Spleen (tissue), 11 donors: ENCODE measurements at regions not wholly inside any gene's neighbourhood (a gene's known extent, or its start where the extent isn't known, plus 50 kb on each side); places are given as distances from the start of the nearest gene placed in this dataset.

Experiments used
- DNase-seq: peaks from one replicate; pipeline ENCODE4 v3.0.0-alpha.2; 2020
- H3K27ac ChIP-seq, 8 donors: fragments of 200-600 bp; sonication (generic) in 7 of 8; 1 replicate in 4 of 8; 2 replicates in 4 of 8; pipeline versions ENCODE4 v1.5.0 to v1.8.0; 2016 to 2021; ENCODE audit warnings: inconsistent platforms in 4 of 8, mild to moderate bottlenecking in 4 of 8, moderate library complexity in 1 of 8
- H3K27me3 ChIP-seq, 7 donors: fragments of 200-600 bp; sonication (generic) in 6 of 7; replicated peaks in 1 of 7; 1 replicate in 4 of 7; 2 replicates in 3 of 7; pipeline versions ENCODE4 v1.5.0 to v1.8.0; 2016 to 2021; ENCODE audit warnings: inconsistent platforms in 3 of 7, mild to moderate bottlenecking in 1 of 7
- H3K36me3 ChIP-seq, 6 donors: fragments of 200-600 bp; sonication (generic) in 5 of 6; 1 replicate in 4 of 6; 2 replicates in 2 of 6; pipeline versions ENCODE4 v1.5.0 to v1.8.0; 2016 to 2021; ENCODE audit warnings: inconsistent platforms in 2 of 6
- H3K4me1 ChIP-seq, 6 donors: fragments of 200-600 bp; sonication (generic) in 5 of 6; 1 replicate in 3 of 6; 2 replicates in 3 of 6; pipeline versions ENCODE4 v1.5.0 to v1.8.0; 2016 to 2021; ENCODE audit warnings: inconsistent platforms in 3 of 6
- H3K4me3 ChIP-seq, 8 donors: fragments of 200-600 bp; sonication (generic) in 7 of 8; 1 replicate in 4 of 8; 2 replicates in 4 of 8; pipeline versions ENCODE4 v1.5.0 to v1.8.0; 2016 to 2021; ENCODE audit warnings: inconsistent platforms in 4 of 8, mild to moderate bottlenecking in 4 of 8, moderate library complexity in 2 of 8
- H3K9me3 ChIP-seq, 8 donors: fragments of 200-600 bp; sonication (generic) in 7 of 8; 1 replicate in 4 of 8; 2 replicates in 4 of 8; pipeline versions ENCODE4 v1.5.0 to v1.8.0; 2016 to 2021; ENCODE audit warnings: inconsistent platforms in 4 of 8
- CTCF ChIP-seq, 11 experiments: fragments of 200-600 bp in 7 of 11; fragments of 450-650 bp in 4 of 11; sonication (generic) in 4 of 11; IDR thresholded peaks in 8 of 11; conservative IDR thresholded peaks in 3 of 11; 1 replicate in 7 of 11; 2 replicates in 4 of 11; pipeline versions ENCODE4 v1.4.0 to v1.8.0; 2016 to 2021; ENCODE audit warnings: antibody characterized with exemption in 11 of 11, inconsistent platforms in 4 of 11, mild to moderate bottlenecking in 1 of 11
- POLR2A ChIP-seq, 3 donors: fragments of 450-650 bp; IDR thresholded peaks; one replicate each; pipeline ENCODE4 v1.5.1; 2017; ENCODE audit warnings: antibody characterized with exemption in 3 of 3, mild to moderate bottlenecking in 1 of 3
- POLR2AphosphoS5 ChIP-seq, 3 donors: sonication (generic); formaldehyde crosslinking; IDR thresholded peaks; one replicate each; pipeline ENCODE4 v1.5.1; 2017; ENCODE audit warnings: antibody characterized with exemption in 3 of 3
- WGBS, 5 donors: extraction: QIAGEN DNeasy Blood & Tissue Kit in 3 of 5; methylation state at CpG; one replicate each; pipeline versions ENCODE4 v1.1.5 to v1.1.7; 2013 to 2018; 5-methylcytosine and 5-hydroxymethylcytosine counted together
- intact Hi-C: fragments of 100-400 bp; cut with DNase I; formaldehyde crosslinking; loops from one replicate; pipeline ENCODE4 v1.15.0; 2023; ENCODE audit warnings: low total_unique reads
- donor health status: healthy with polysubstance abuse.
- donor health status: DM: no; HTN: no; CAD: no; lungs with moderate emphysema.
- donor health status: DM: no; HTN: no; CAD: no.
- donor health status: Bipolar disorder and iron deficiency.
- donor health status: healthy.
- donor health status: DM: no; HTN: no; CAD: no.
- donor health status: DM: yes; HTN: yes; CAD: no.

DNA sequence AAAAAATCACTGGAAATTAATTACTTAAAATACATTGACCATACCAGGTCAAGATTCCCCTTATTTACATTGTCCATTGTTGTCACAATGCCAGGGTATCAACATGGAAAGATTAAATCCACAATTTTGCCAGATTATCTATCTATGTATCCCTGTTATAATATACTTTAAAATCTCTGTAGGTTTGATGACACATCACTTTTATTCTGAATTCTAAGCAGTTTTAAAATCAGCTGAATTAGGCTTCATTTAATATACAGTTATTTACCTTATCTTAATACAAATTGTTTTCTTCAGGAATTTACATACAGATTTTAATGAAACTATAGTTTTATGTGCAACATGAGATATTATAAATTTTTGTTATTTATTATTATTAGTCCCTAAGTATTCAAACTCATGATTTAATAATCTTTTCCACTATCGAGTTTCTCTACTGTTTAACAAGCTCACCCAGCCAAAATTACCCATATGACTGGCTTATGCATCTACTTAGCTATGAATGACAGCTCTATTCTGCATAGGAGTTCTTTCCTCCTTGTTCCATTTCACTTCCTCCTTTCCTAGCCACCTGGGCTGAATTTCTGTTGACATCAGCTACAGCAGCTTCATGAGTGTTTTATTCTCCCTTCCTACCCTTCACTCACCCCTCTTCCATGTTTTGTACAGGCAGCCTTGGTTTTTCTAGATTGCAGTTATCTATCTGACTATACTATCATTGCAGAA, 654.2 kb upstream of the MAP3K7 start:
- H3K27me3 ChIP-seq = no peaks in the 10 kb centered on the region
- H3K36me3 ChIP-seq = no peaks in the 10 kb centered on the region
- 61 to 73% (median 66%) methylated on average over 1 of the region's 1 CpG for WGBS, 5 donors
- H3K9me3 ChIP-seq = no peaks in the 10 kb centered on the region
- intact Hi-C loops = no loop called here
- TF ChIP-seq CTCF (IDR thresholded peaks at IDR 0.05 in 8 of 11, conservative IDR thresholded peaks at IDR 0.05 in 3 of 11) (no peak), POLR2A (IDR thresholded peaks at IDR 0.05) (no peak), POLR2AphosphoS5 (IDR thresholded peaks at IDR 0.05) (no peak)
- H3K4me3 ChIP-seq = no peak overlapping the region
- no peaks in the 10 kb centered on the region for H3K4me1 ChIP-seq
- no peak for DNase-seq
- no peak overlapping the region for H3K27ac ChIP-seq

GRCh38 chr6:91221072-91221720, 634.3 kb upstream of the MAP3K7 start:
- no peak for TF ChIP-seq POLR2AphosphoS5 (IDR thresholded peaks at IDR 0.05)
- TF ChIP-seq CTCF (IDR thresholded peaks at IDR 0.05 in 8 of 11, conservative IDR thresholded peaks at IDR 0.05 in 3 of 11) = no peak
- TF ChIP-seq POLR2A (IDR thresholded peaks at IDR 0.05) = no peak
- DNase-seq = no peak
- 79 to 88% (median 85%) methylated on average over 7 of the region's 7 CpGs for WGBS, 5 donors

DNA sequence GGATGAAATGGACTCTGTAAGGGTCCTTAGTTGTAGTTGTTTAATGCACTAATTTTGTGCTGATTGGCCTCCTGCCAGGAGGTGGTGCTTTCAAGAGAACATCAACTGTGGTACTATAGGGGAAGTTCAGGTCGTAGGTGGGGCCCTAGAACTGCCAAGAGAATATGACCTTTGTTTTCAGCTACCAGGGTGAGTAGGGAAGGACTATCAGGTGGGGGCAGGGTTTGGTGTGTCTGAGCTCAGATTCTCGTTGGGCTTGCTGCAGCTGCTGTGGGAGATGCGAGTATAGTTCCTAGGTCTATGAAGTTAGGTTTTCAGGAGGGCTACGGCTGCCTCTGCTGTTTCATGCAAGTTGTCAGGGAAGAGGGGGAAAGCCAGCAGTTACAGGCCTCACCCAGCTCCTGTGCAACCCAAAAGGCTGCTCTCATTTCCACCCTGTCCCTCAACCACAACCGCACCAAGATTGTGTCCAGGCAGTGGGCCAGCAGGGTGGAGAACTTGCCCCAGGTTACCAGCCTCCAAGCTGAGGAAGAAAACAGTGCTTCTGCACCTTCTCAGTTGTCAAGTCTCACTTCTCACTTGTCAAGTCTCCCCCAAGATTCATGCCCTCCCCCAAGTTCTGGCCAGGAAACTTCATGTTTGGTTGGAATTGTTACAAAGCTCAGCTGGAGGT, 626.5 kb upstream of the MAP3K7 start:
- Histone ChIP-seq H3K27ac (no peak overlapping the region), H3K27me3 (no peaks in the 10 kb centered on the region), H3K4me3 (no peak overlapping the region), H3K9me3 (peaks cover 0 to 45% (median 34%) of the 10 kb centered on the region in 8 donors), H3K4me1 (no peaks in the 10 kb centered on the region), H3K36me3 (no peaks in the 10 kb centered on the region)
- DNase-seq = no peak
- WGBS, 5 donors = 69 to 88% (median 78%) methylated on average over 5 of the region's 5 CpGs
- intact Hi-C loops = no loop called here
- TF ChIP-seq POLR2AphosphoS5 (IDR thresholded peaks at IDR 0.05) = no peak
- TF ChIP-seq POLR2A (IDR thresholded peaks at IDR 0.05) = no peak

More at GRCh38 chr6:91221072-91221720, 634.3 kb upstream of the MAP3K7 start:
- H3K4me3 ChIP-seq = no peak overlapping the region
- H3K4me1 ChIP-seq = no peaks in the 10 kb centered on the region
- H3K9me3 ChIP-seq = peaks cover 0 to 6% (median 1%) of the 10 kb centered on the region in 8 donors
- intact Hi-C loops = no loop called here
- no peaks in the 10 kb centered on the region for H3K27me3 ChIP-seq
- no peak overlapping the region for H3K27ac ChIP-seq
- no peaks in the 10 kb centered on the region for H3K36me3 ChIP-seq

DNA sequence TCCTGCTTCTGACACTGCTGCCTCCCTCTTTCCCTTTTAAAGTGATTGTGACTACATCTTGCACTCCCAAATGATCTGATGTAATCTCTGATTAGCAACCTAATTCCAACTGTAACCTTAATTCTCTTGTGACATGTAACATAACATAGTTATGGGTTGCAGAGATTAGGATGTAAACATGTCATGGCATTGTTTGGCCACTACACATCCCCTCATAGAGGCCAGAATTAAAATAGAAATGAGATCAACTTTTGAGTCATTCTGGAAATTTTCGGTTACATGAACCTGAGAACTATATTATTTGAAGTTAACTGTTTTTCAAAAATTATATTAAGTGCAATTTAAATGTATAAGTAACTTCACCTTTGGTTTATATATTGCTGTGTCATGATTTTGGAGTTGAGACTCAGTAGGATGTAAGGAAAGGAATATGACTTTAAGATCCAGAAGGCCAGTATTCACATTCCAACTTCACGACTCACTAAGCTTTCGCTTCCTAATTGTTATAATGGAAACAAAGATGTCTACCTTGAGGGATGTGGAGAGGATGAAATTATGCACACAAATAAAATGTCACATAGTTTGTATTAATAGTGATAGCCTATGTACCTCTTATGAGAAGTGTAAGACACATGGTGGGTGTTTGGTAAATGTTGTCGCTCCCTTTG, 611.9 kb upstream of the MAP3K7 start:
- Histone ChIP-seq H3K9me3 (no peaks in the 10 kb centered on the region), H3K27ac (no peak overlapping the region), H3K4me3 (no peak overlapping the region), H3K4me1 (no peaks in the 10 kb centered on the region), H3K27me3 (no peaks in the 10 kb centered on the region), H3K36me3 (no peaks in the 10 kb centered on the region)
- TF ChIP-seq POLR2A (IDR thresholded peaks at IDR 0.05) (no peak), CTCF (IDR thresholded peaks at IDR 0.05 in 8 of 11, conservative IDR thresholded peaks at IDR 0.05 in 3 of 11) (no peak)
- DNase-seq = no peak
- intact Hi-C loops = no loop called here
- 86 to 93% (median 89%) methylated on average over 4 of the region's 4 CpGs for WGBS, 5 donors
